ENCODE measurements at regions not wholly inside any gene's neighbourhood (a gene's known extent, or its start where the extent isn't known, plus 50 kb on each side); places are given as distances from the start of the nearest gene placed in this dataset.
"Not testable (repeated sequence)": the region's sequence is repeated elsewhere in the genome, so short reads cannot be mapped to it uniquely, and the experiment has no call there.

DNA sequence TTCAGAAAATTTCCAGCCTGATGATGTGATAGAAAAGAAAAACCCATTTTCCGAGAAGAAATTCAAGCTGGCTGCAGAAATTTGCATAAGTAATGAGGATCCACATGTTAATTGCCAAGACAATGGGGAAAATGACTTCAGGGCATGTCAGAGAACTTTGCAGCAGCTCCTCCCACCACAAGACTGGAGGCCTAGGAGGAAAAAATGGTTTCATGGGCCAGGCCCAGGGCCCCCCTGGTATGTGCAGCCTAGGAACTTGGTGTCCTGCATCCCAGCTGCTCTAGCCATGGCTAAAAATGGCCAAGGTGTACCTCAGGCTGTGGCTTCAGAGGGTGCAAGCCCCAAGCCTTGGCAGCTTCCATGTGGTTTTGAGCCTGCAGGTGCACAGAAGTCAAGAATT, 152.0 kb upstream of the EPHA4 start:
- TF ChIP-seq, protein P1, sequence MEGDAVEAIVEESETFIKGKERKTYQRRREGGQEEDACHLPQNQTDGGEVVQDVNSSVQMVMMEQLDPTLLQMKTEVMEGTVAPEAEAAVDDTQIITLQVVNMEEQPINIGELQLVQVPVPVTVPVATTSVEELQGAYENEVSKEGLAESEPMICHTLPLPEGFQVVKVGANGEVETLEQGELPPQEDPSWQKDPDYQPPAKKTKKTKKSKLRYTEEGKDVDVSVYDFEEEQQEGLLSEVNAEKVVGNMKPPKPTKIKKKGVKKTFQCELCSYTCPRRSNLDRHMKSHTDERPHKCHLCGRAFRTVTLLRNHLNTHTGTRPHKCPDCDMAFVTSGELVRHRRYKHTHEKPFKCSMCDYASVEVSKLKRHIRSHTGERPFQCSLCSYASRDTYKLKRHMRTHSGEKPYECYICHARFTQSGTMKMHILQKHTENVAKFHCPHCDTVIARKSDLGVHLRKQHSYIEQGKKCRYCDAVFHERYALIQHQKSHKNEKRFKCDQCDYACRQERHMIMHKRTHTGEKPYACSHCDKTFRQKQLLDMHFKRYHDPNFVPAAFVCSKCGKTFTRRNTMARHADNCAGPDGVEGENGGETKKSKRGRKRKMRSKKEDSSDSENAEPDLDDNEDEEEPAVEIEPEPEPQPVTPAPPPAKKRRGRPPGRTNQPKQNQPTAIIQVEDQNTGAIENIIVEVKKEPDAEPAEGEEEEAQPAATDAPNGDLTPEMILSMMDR (IDR thresholded peaks at IDR 0.05) = not testable (repeated sequence)
- TF ChIP-seq POLR2A (IDR thresholded peaks at IDR 0.05) = not testable (repeated sequence)

Data from tibial nerve (tissue), 3 donors.